ENCODE measurements at regions not wholly inside any gene's neighbourhood (a gene's known extent, or its start where the extent isn't known, plus 50 kb on each side); places are given as distances from the start of the nearest gene placed in this dataset.

DNA sequence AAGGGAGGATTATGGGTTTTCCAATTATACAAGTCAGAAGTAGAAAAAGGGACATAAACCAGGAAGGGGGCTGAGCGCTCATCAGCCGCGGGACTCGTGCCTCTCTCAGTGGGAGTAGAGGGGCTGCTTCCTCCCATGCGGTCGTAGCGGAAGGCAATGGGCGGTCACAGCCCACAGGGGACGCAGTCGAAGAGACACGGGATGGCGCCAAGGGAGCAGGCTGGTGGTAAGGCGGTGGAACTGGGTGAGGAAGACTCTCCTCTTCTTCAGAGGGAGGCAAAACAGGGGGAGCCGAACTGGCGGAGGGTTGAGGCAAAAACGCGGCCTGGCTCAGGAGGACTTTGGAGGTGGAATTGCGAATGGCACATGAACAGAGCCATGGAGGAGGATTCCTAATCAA, 677.7 kb downstream of the TMEM121 start:
- DNase-seq (ENCODE audit: low read depth), result no peak
- H3K4me3 ChIP-seq (ENCODE audit: low read length), result no peak overlapping the region
- no peak for TF ChIP-seq CTCF (conservative IDR thresholded peaks at IDR 0.05; ENCODE audit: low read length)

GRCh38 chr14:106207316-106207715, 680.9 kb downstream of the TMEM121 start:
- H3K4me3 ChIP-seq (ENCODE audit: low read length), result no peak overlapping the region
- DNase-seq (ENCODE audit: low read depth), result no peak
- no peak for TF ChIP-seq CTCF (conservative IDR thresholded peaks at IDR 0.05; ENCODE audit: low read length)

DNA sequence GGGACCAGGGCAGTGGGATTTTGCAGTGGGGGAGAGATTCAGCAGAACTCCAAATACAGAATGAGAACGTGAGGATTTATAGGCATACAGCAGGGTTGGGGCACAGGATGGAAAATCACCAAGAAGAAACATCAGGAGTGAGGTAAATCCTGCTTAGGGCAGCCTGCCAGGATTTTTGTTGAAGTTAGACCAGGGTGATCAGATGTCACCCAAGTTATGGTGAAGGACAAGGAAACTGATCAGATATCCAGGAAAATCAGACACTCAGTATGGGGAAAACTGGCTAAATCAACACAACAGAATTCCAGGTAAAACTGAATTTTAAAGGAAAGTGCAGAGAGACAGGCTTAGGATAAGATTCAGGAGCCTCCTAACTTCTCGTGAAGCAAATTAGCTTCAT, 682.4 kb downstream of the TMEM121 start:
- no peak overlapping the region for H3K4me3 ChIP-seq (ENCODE audit: low read length)
- DNase-seq (ENCODE audit: low read depth), result no peak
- no peak for TF ChIP-seq CTCF (conservative IDR thresholded peaks at IDR 0.05; ENCODE audit: low read length)

- DNase-seq (ENCODE audit: low read depth), result no peak
- no peak for TF ChIP-seq CTCF (conservative IDR thresholded peaks at IDR 0.05; ENCODE audit: low read length)
- no peak overlapping the region for H3K4me3 ChIP-seq (ENCODE audit: low read length)
These were observed 683.4 kb downstream of the TMEM121 start for GRCh38 chr14:106209755-106210154.

GRCh38 chr14:106210650-106211049, 684.3 kb downstream of the TMEM121 start:
- no peak for DNase-seq (ENCODE audit: low read depth)
- no peak for TF ChIP-seq CTCF (conservative IDR thresholded peaks at IDR 0.05; ENCODE audit: low read length)
- no peak overlapping the region for H3K4me3 ChIP-seq (ENCODE audit: low read length)

DNA sequence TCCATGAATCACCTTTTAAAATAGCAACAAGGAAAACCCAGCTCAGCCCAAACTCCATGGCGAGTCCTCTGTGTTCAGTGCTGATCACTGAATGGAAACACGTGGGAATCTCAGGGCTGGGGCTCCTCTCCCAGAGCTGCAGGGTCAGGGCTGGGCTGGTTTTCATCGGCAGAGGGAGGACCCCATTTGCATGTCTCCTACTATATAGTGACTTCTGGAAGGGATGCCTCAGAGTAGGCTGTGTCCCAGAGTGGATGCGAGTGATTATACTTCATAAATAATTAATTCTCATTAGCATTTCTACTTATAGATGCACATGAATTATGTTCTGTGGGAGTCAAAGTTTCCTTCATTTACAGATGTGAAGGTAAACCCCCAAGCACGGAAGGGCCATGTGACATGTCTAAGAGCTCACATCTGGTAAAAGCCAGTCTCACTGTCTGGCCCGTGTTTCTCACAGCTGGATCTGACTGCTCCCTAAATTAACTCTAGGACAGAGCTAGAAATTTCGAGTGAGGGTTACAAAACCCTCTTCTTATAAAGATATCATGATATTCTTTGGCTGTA, 685.0 kb downstream of the TMEM121 start:
- DNase-seq (ENCODE audit: low read depth), result no peak
- TF ChIP-seq CTCF (conservative IDR thresholded peaks at IDR 0.05; ENCODE audit: low read length), result no peak
- no peak overlapping the region for H3K4me3 ChIP-seq (ENCODE audit: low read length)

DNA sequence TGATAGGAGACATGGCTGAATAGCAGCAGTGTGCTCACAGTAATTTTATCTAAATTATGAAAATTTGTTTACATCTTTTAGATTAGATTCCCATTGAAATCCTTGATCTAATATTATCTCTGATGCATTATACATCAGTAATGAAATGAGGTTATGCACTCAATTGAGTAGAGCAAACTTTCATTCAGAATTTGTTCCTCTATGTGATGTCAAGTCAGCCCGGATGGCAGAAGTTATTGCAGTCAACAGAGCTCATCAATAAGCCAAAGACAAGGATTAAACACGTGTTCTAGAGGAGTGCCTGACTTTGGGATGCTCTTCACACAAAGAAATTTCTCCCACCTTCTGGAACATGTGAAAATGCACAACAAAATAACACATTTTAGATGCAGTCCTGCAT, 688.8 kb downstream of the TMEM121 start:
- TF ChIP-seq CTCF (conservative IDR thresholded peaks at IDR 0.05; ENCODE audit: low read length), result no peak
- H3K4me3 ChIP-seq (ENCODE audit: low read length), result no peak overlapping the region
- DNase-seq (ENCODE audit: low read depth), result no peak
